ENCODE measurements at regions not wholly inside any gene's neighbourhood (a gene's known extent, or its start where the extent isn't known, plus 50 kb on each side); places are given as distances from the start of the nearest gene placed in this dataset.

GRCh38 chr12:45535610-45536180 lies 193.8 kb upstream of the ARID2 start:
- H3K4me3 ChIP-seq: no peak overlapping the region
- H3K9ac ChIP-seq (ENCODE audit: insufficient read depth in 1 of 2, low read length in 2 of 2): no peak overlapping the region
- no peak for TF ChIP-seq CTCF (IDR thresholded peaks at IDR 0.05; ENCODE audit: control extremely low read depth, extremely low read depth)
- no peaks in the 10 kb centered on the region for H3K9me3 ChIP-seq (ENCODE audit: control insufficient read depth in 4 of 4, insufficient read depth in 3 of 4, low read length in 3 of 4)
- no peaks in the 10 kb centered on the region for H3K36me3 ChIP-seq (ENCODE audit: control insufficient read depth in 4 of 4, insufficient read depth in 4 of 4, low read length in 4 of 4)
- ATAC-seq (ENCODE audit: insufficient read depth, low FRiP score) (no peak), DNase-seq (no peak)
- no peaks in the 10 kb centered on the region for H3K27me3 ChIP-seq (ENCODE audit: control insufficient read depth in 3 of 3, insufficient read depth in 3 of 3, low read length in 2 of 3)
- no peak overlapping the region for H3K27ac ChIP-seq (ENCODE audit: low read depth in 1 of 2, low read length in 1 of 2)
- no peaks in the 10 kb centered on the region for H3K4me1 ChIP-seq (ENCODE audit: control insufficient read depth in 5 of 5, insufficient read depth in 5 of 5, low read length in 5 of 5)

GRCh38 chr12:45536284-45536683 lies 193.2 kb upstream of the ARID2 start:
- no peak for ATAC-seq (ENCODE audit: insufficient read depth, low FRiP score)
- Histone ChIP-seq H3K4me3 (no peak overlapping the region), H3K9me3 (ENCODE audit: control insufficient read depth in 4 of 4, insufficient read depth in 3 of 4, low read length in 3 of 4) (no peaks in the 10 kb centered on the region), H3K27ac (ENCODE audit: low read depth in 1 of 2, low read length in 1 of 2) (no peak overlapping the region), H3K4me1 (ENCODE audit: control insufficient read depth in 5 of 5, insufficient read depth in 5 of 5, low read length in 5 of 5) (no peaks in the 10 kb centered on the region), H3K27me3 (ENCODE audit: control insufficient read depth in 3 of 3, insufficient read depth in 3 of 3, low read length in 2 of 3) (no peaks in the 10 kb centered on the region), H3K36me3 (ENCODE audit: control insufficient read depth in 4 of 4, insufficient read depth in 4 of 4, low read length in 4 of 4) (no peaks in the 10 kb centered on the region), H3K9ac (ENCODE audit: insufficient read depth in 1 of 2, low read length in 2 of 2) (no peak overlapping the region)
- 72 to 82% methylated on average over 1 of the region's 1 CpG for WGBS, 2 donors
- TF ChIP-seq CTCF (IDR thresholded peaks at IDR 0.05; ENCODE audit: control extremely low read depth, extremely low read depth): no peak
- DNase-seq: no peak

- 88 to 91% methylated on average over 1 of the region's 1 CpG for whole genome bisulfite sequencing, 2 donors
- Histone ChIP-seq H3K27me3 (ENCODE audit: control insufficient read depth in 3 of 3, insufficient read depth in 3 of 3, low read length in 2 of 3) (no peaks in the 10 kb centered on the region), H3K36me3 (ENCODE audit: control insufficient read depth in 4 of 4, insufficient read depth in 4 of 4, low read length in 4 of 4) (no peaks in the 10 kb centered on the region), H3K27ac (ENCODE audit: low read depth in 1 of 2, low read length in 1 of 2) (no peak overlapping the region), H3K9me3 (ENCODE audit: control insufficient read depth in 4 of 4, insufficient read depth in 3 of 4, low read length in 3 of 4) (no peaks in the 10 kb centered on the region), H3K4me3 (no peak overlapping the region), H3K4me1 (ENCODE audit: control insufficient read depth in 5 of 5, insufficient read depth in 5 of 5, low read length in 5 of 5) (no peaks in the 10 kb centered on the region), H3K9ac (ENCODE audit: insufficient read depth in 1 of 2, low read length in 2 of 2) (no peak overlapping the region)
- no peak for ATAC-seq (ENCODE audit: insufficient read depth, low FRiP score)
- no peak for DNase-seq
- no peak for TF ChIP-seq CTCF (IDR thresholded peaks at IDR 0.05; ENCODE audit: control extremely low read depth, extremely low read depth)
Observed at GRCh38 chr12:45540661-45541341, 188.7 kb upstream of the ARID2 start.

- TF ChIP-seq CTCF (IDR thresholded peaks at IDR 0.05; ENCODE audit: control extremely low read depth, extremely low read depth): peak; percentile 51
- Histone ChIP-seq H3K4me1 (ENCODE audit: control insufficient read depth in 5 of 5, insufficient read depth in 5 of 5, low read length in 5 of 5) (no peaks in the 10 kb centered on the region), H3K27me3 (ENCODE audit: control insufficient read depth in 3 of 3, insufficient read depth in 3 of 3, low read length in 2 of 3) (no peaks in the 10 kb centered on the region), H3K4me3 (no peak overlapping the region), H3K27ac (ENCODE audit: low read depth in 1 of 2, low read length in 1 of 2) (no peak overlapping the region), H3K9ac (ENCODE audit: insufficient read depth in 1 of 2, low read length in 2 of 2) (no peak overlapping the region), H3K36me3 (ENCODE audit: control insufficient read depth in 4 of 4, insufficient read depth in 4 of 4, low read length in 4 of 4) (no peaks in the 10 kb centered on the region), H3K9me3 (ENCODE audit: control insufficient read depth in 4 of 4, insufficient read depth in 3 of 4, low read length in 3 of 4) (no peaks in the 10 kb centered on the region)
- 2 to 5% methylated on average over 2 of the region's 2 CpGs for WGBS, 2 donors
- DNase-seq (peak; percentile 46 to 89 (median 74)), ATAC-seq (ENCODE audit: insufficient read depth, low FRiP score) (no peak)
Observed at GRCh38 chr12:45543887-45544286, 185.6 kb upstream of the ARID2 start.
